ENCODE measurements at regions not wholly inside any gene's neighbourhood (a gene's known extent, or its start where the extent isn't known, plus 50 kb on each side); places are given as distances from the start of the nearest gene placed in this dataset.

DNA sequence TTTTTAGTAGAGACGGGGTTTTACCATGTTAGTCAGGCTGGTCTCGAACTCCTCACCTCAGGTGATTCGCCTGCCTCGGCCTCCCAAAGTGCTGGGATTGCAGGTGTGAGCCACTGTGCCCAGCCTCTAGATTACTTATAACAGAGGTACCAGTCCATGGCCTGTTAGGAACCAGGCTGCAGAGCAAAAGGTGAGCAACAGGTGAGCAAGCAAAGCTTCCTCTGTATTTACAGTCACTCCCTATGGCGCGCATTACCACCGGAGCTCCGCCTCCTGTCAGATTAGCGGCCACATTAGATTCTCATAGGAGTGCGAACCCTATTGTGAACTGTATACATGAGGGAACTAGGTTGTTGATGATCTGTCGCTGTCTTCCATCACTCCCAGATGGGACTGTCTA, 178.0 kb upstream of the SALL4 start:
- Histone ChIP-seq H3K27me3 (ENCODE audit: control insufficient read depth, insufficient read depth, low read length) (no peaks in the 10 kb centered on the region), H3K4me1 (ENCODE audit: control insufficient read depth, insufficient read depth, low read length) (no peaks in the 10 kb centered on the region), H3K9me3 (ENCODE audit: control insufficient read depth, insufficient read depth, low read depth, low read length) (no peaks in the 10 kb centered on the region; the same call in 1 of the 2 replicates), H3K36me3 (ENCODE audit: control insufficient read depth, insufficient read depth, low read length) (no peaks in the 10 kb centered on the region), H3K4me3 (ENCODE audit: low read depth in 2 of 2, low read length in 2 of 2) (no peak overlapping the region), H3K27ac (ENCODE audit: low read length) (no peak overlapping the region)
- DNase-seq (ENCODE audit: low read depth, low spot score), result no peak
- POLR2A ChIA-PET, result no interaction called here
- TF ChIP-seq SIN3A (IDR thresholded peaks at IDR 0.05; ENCODE audit: borderline replicate concordance, insufficient read depth, low read depth, low read length) (no peak), TCF7L2 (IDR thresholded peaks at IDR 0.05; ENCODE audit: low read depth, low read length) (no peak), CTCF (IDR thresholded peaks at IDR 0.05) (no peak), POLR2AphosphoS5 (IDR thresholded peaks at IDR 0.05; ENCODE audit: low read depth, low read length) (no peak)
- TF ChIP-seq, protein P1, sequence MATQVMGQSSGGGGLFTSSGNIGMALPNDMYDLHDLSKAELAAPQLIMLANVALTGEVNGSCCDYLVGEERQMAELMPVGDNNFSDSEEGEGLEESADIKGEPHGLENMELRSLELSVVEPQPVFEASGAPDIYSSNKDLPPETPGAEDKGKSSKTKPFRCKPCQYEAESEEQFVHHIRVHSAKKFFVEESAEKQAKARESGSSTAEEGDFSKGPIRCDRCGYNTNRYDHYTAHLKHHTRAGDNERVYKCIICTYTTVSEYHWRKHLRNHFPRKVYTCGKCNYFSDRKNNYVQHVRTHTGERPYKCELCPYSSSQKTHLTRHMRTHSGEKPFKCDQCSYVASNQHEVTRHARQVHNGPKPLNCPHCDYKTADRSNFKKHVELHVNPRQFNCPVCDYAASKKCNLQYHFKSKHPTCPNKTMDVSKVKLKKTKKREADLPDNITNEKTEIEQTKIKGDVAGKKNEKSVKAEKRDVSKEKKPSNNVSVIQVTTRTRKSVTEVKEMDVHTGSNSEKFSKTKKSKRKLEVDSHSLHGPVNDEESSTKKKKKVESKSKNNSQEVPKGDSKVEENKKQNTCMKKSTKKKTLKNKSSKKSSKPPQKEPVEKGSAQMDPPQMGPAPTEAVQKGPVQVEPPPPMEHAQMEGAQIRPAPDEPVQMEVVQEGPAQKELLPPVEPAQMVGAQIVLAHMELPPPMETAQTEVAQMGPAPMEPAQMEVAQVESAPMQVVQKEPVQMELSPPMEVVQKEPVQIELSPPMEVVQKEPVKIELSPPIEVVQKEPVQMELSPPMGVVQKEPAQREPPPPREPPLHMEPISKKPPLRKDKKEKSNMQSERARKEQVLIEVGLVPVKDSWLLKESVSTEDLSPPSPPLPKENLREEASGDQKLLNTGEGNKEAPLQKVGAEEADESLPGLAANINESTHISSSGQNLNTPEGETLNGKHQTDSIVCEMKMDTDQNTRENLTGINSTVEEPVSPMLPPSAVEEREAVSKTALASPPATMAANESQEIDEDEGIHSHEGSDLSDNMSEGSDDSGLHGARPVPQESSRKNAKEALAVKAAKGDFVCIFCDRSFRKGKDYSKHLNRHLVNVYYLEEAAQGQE (IDR thresholded peaks at IDR 0.05; ENCODE audit: insufficient read depth in 1 of 2, low read depth in 2 of 2, low read length in 1 of 2), result no peak
- CTCF ChIA-PET, result no interaction called here
- in situ Hi-C loops (cut with HindIII; ENCODE audit: low pct_unique_long_range_greater_than_20kb, low sequenced_read_pairs) (no loop called here), intact Hi-C loops (cut with micrococcal nuclease; ENCODE audit: unreplicated experiment) (no loop called here)
- ATAC-seq, result no peak
- BruUV-seq (replicated peaks), result no TSS peak

GRCh38 chr20:51979226-51979625, 176.9 kb upstream of the SALL4 start:
- no peaks in the 10 kb centered on the region for H3K36me3 ChIP-seq (ENCODE audit: control insufficient read depth, insufficient read depth, low read length)
- DNase-seq (ENCODE audit: low read depth, low spot score), result no peak
- TF ChIP-seq POLR2AphosphoS5 (IDR thresholded peaks at IDR 0.05; ENCODE audit: low read depth, low read length) (no peak), SIN3A (IDR thresholded peaks at IDR 0.05; ENCODE audit: borderline replicate concordance, insufficient read depth, low read depth, low read length) (no peak), CTCF (IDR thresholded peaks at IDR 0.05) (no peak), TCF7L2 (IDR thresholded peaks at IDR 0.05; ENCODE audit: low read depth, low read length) (no peak)
- TF ChIP-seq, protein P1 (IDR thresholded peaks at IDR 0.05; ENCODE audit: insufficient read depth in 1 of 2, low read depth in 2 of 2, low read length in 1 of 2), result no peak
- CTCF ChIA-PET, result no interaction called here
- ATAC-seq, result no peak
- no peak overlapping the region for H3K27ac ChIP-seq (ENCODE audit: low read length)
- no peaks in the 10 kb centered on the region for H3K4me1 ChIP-seq (ENCODE audit: control insufficient read depth, insufficient read depth, low read length)
- intact Hi-C loops (cut with micrococcal nuclease; ENCODE audit: unreplicated experiment) (no loop called here), in situ Hi-C loops (cut with HindIII; ENCODE audit: low pct_unique_long_range_greater_than_20kb, low sequenced_read_pairs) (no loop called here)
- no TSS peak for BruUV-seq (replicated peaks)
- POLR2A ChIA-PET, result no interaction called here
- H3K27me3 ChIP-seq (ENCODE audit: control insufficient read depth, insufficient read depth, low read length), result no peaks in the 10 kb centered on the region
- H3K4me3 ChIP-seq (ENCODE audit: low read depth in 2 of 2, low read length in 2 of 2), result no peak overlapping the region
- no peaks in the 10 kb centered on the region; the same call in 1 of the 2 replicates for H3K9me3 ChIP-seq (ENCODE audit: control insufficient read depth, insufficient read depth, low read depth, low read length)
